MM.1S (cell line): ENCODE measurements at regions not wholly inside any gene's neighbourhood (a gene's known extent, or its start where the extent isn't known, plus 50 kb on each side); places are given as distances from the start of the nearest gene placed in this dataset.

ENCODE experiments used
- EZH2 ChIP-seq: fragments of 300-600 bp; sonication (generic); optimal IDR thresholded peaks from 2 replicates; pipeline ENCODE3; 2017; ENCODE audit warnings: low read depth, mild to moderate bottlenecking, antibody characterized with exemption, low read length, mixed read lengths
- TF ChIP-seq, protein P1 (sequence below): fragments of 300-600 bp; sonication (generic); IDR thresholded peaks from 2 replicates; pipeline ENCODE4 v1.5.1; 2016; ENCODE audit warnings: antibody characterized with exemption, low read length, mixed read lengths

DNA sequence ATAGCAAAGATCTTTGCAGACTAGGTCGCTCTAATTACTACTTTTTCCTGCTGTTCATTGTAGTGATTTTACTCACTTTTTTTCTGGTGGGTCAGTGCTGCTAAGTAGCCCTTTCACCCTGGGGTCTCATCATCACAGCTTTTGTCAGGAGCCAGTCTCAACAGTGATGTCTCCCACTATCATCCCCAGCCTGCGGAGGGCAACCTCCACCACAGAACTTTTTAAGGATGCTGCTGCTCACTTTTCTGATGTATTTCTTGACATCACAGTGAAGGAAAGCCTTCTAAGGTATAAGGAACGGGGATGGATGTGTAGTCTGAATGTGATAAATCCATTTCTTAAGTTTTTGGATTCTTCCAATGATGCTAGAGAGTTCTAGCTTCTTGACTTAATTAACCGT is 242.5 kb upstream of the RIOK2 start:
- TF ChIP-seq, protein P1, sequence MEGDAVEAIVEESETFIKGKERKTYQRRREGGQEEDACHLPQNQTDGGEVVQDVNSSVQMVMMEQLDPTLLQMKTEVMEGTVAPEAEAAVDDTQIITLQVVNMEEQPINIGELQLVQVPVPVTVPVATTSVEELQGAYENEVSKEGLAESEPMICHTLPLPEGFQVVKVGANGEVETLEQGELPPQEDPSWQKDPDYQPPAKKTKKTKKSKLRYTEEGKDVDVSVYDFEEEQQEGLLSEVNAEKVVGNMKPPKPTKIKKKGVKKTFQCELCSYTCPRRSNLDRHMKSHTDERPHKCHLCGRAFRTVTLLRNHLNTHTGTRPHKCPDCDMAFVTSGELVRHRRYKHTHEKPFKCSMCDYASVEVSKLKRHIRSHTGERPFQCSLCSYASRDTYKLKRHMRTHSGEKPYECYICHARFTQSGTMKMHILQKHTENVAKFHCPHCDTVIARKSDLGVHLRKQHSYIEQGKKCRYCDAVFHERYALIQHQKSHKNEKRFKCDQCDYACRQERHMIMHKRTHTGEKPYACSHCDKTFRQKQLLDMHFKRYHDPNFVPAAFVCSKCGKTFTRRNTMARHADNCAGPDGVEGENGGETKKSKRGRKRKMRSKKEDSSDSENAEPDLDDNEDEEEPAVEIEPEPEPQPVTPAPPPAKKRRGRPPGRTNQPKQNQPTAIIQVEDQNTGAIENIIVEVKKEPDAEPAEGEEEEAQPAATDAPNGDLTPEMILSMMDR, result 0 out of 2 replicates have a peak, but pooled peaks have one; percentile 20
- TF ChIP-seq EZH2, result no peak
